ENCODE measurements at regions not wholly inside any gene's neighbourhood (a gene's known extent, or its start where the extent isn't known, plus 50 kb on each side); places are given as distances from the start of the nearest gene placed in this dataset.

- TF ChIP-seq CTCF (conservative IDR thresholded peaks at IDR 0.05; ENCODE audit: low read length) (no peak), EZH2phosphoT487 (IDR thresholded peaks at IDR 0.05; ENCODE audit: borderline replicate concordance, low read depth, low read length) (no peak)
These were observed 54.9 kb upstream of the CRIM1 start for GRCh38 chr2:36300697-36301096.

All from OCI-LY7 (cell line).